GM19324 (cell line): ENCODE measurements at regions not wholly inside any gene's neighbourhood (a gene's known extent, or its start where the extent isn't known, plus 50 kb on each side); places are given as distances from the start of the nearest gene placed in this dataset.
"Not testable (repeated sequence)": the region's sequence is repeated elsewhere in the genome, so short reads cannot be mapped to it uniquely, and the experiment has no call there.

Experiments
- ATAC-seq: cut with Tn5 transposase; IDR thresholded peaks from one replicate; pipeline ENCODE4 v1.9.1; 2021; ENCODE audit warnings: mild to moderate bottlenecking, moderate library complexity; ENCODE audit not compliant: unreplicated experiment, low FRiP score

DNA sequence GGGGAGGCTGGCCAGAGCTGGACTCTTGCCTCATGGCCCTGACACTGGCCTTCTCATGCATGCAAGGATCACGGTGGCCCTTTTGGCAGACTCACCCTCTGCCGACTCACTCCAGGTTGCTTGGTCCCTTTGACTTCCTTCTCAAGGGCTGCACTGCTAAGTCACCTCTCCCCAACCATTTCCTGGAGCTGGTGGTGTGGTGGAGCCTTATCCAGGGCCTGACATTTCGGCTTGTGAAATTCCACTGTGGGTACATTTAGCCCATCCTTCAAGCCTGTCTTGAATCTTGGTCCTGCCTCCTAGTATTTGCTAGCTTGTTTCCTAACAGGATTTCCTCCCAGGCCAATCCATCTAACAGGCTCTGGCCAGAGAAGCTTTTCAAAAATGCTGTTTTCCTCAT lies 52.6 kb upstream of the JUN start:
- ATAC-seq = no peak

DNA sequence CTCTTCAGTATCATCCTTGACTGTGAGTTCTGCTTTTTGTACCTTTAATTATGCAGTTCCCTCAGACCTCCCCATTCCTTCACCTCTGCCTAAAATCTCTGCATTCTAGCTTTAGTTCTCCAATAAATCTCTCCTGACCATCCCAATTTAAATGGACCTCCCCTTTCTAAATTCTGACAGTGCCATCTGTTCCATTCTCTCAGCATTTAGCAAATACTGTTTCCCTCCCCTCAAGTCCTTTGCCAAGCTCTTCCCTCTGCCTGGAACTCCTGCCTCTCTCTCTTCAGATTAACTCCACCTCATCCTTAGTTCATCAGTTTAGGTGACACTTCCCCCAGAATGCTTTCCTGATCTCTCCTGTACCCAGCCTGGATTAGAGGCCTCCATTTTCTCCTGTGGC lies 54.0 kb upstream of the JUN start:
- no peak for ATAC-seq

DNA sequence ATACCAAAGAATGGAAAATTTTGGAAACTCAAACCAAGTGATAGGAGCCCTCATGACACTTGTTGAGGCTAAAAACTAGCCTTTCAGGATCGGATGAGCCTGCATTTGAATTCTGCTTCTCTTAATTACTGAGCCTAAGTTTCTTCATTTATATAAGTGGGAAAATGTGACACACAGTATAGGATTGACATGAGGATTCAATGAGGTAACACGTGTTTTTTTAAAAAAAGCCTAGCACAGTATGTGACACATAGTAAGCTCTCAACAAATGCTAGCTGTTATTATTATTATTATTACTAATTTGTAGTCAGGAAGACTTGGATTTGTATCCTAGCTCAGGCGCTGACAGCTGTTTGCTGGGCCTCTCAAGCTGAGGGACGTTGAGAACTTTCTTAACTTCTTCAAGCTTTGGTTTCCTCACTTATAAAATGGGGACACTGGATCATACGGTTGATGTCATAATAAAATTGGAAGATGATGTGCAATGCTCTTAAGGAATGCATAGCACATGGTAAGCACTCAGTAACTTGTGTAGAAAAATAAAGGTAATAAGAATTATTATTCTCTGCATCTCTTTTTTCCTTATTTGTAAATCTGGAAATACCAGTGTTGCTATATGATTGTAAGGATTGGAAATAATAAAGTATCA lies 55.4 kb upstream of the JUN start:
- ATAC-seq = no peak

DNA sequence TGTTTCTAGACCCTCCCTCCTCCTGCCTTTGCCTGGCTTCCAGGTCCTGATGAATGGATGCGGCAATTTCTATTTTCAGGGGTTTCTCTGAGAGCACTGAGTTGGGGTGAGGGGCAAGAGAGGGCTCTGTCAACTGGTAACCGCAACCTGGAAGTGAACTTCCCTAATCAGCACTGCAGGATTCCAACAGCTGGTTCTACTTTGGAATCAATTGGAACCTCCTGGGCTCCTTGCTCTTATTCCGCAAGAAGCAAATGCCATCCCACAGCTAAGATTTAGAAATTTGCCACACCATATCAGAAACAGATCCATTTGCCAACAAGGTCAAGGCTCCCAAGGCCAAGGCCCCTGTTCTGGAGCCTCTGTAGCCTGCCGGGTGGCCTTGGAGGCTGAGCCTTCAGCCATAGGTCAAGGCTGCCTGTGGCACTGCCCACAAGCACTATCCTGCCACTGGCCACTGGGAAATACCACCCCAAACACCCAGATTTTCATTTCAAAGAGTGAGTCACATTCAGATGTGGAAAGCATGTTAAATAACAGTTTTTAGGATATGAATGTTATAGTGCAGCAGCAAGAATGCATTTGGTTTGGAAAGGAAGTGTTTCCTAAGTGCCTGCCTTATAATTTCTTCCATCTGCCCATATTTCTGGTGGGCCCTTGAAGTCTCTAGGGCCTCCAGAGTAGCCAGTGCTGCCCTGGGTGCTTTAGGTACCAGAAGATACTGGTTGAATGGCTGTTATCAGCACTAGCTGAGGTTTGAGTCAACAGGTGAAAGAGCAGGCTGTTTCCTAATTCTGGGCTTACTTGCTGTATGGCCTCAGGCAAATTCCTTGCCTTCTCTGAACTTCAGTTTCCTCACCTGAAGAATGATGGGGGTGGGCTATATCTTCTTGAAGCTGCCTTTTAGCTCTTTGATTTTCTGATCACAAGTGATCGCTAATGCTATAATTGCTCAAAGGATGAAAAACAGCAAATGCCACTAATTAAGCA lies 56.3 kb upstream of the JUN start:
- no peak for ATAC-seq

DNA sequence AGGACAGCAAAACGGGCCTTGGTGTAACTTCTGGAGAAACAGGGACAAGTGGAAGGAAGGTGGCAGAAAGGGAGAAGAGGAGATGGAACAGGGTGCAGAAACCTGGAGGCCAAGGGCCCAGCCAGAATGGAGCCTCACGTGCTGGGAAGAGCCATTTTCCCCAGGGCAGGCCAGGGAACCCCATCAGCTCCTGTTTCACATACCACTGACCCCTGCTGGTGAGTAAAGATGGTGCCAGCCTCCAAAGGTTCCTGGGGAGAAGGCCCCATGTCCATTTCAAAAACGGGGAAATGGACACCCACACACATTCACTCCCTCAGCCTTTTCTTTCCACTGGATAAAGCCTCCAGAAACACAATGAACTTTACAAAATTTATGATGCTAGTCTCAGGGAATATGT lies 57.6 kb upstream of the JUN start:
- ATAC-seq = no peak

DNA sequence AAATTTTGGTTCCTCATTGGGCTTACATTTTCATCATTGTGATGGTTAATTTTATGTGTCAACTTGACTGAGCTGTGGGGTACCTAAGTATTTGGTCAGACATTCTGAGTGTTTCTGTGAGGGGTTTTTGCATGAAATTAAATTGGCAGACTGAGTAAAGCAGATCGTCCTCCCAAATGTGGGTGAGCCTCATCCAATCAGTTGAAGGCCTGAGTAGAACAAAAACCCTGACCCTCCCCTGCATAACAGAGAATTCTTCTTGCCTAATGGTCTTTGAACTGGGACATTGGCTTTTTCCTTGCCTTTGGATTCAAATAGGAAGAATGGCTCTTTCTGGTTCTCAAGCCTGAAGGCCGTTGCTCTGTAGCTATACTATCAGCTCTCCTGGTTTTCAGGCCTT lies 59.1 kb upstream of the JUN start:
- ATAC-seq = no peak

DNA sequence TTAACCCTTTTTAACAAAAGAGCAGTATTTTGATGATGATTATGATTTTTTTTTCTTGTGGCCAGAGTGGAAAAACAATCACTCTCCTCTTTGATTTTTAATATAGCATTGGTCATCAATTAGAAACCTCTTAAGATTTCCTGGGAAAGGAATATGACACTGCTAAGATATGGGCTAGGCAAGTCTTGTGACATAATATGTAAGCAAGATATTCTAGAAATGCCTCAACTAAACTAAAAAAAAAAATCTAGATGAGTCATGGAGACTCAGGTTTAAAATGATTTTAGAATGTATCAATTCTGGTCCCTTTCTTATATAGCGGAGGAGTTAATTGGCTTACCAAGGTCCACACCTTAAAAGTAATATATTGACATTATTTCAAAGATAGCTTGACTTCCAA lies 60.3 kb upstream of the JUN start:
- ATAC-seq = no peak

DNA sequence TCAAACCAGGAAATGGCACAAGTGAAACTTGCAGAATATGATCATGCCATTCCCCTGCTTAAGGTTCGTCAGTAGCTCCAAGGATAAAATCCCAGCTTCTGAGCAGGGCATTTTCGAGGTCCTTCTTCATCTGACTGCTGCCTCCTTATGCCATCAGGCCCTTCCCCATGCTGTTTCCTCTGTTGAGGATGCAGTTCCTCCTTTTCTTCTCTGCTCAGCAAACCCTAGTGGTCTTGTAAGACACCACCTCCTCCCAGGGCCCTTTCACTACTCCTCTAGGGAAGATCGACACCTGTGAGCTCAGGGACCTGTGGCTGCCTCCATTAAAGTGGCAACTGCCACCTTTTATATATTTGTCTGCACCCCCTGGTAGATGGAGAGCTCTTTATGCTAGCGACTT lies 62.1 kb upstream of the JUN start:
- no peak for ATAC-seq

DNA sequence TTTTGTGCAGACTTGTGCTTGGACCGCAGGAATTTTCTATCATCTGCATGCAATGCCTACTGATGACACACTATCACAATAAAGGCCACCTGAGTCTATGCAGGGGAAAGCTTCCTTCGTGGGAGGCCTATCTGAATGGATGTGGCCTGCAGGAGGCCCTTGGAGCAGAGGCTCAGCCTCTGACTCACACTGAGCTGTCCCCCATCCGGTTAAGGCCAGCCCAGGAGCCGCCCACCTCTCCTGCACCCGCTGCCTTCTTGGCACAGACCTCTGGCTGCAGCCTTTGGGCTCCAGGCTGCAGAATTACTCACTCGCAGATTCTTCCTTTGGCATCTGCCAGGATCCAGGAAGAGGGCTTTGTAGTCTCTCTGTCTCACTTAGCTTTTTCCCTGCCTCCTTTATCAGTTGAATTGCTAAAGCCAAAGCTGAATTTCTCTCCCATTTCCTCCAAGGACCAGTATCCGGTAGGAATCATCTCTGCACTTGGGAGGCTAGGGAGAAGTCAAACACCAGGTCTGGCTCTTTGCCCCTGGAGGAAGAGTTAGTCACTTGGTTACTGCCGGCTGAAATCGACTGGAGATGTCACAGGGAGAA lies 65.1 kb upstream of the JUN start:
- ATAC-seq = no peak

DNA sequence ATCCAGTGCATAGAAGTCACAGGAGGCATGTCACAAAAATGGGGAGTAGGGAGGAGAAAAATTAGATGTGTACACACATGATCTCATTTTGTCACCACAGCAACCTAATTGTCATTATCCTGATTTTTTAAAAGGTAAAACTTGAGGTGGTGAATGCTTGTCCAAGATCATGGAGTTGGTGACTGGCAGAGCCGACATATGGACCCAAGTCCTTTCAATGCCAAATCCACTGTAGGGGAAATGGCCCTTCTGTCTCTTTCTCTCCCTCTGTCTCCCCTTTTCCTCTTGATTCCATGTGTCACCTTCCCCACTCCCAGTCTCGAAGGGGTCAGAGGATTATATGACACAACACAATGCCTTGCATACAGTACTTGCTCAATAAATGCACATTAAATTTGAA lies 65.7 kb upstream of the JUN start:
- no peak for ATAC-seq

DNA sequence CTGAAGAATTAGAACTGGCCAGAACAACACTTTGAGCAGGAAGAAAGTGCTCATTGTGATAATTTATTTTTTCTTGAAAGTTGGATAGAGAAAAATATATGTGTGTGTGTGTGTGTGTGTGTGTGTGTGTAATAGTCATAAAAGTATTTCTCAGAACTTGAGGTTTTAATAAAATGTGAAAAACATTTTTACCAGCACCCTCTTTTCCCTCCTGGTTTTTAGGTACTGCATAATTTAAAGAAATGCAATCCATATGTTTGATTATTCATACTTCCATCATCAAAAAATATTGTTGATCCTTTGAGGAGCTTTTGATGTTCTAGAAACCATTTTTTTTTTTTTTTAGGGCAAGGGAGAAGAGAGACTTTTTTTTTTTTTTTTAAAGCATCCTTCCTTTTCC lies 66.8 kb upstream of the JUN start:
- ATAC-seq = no peak

DNA sequence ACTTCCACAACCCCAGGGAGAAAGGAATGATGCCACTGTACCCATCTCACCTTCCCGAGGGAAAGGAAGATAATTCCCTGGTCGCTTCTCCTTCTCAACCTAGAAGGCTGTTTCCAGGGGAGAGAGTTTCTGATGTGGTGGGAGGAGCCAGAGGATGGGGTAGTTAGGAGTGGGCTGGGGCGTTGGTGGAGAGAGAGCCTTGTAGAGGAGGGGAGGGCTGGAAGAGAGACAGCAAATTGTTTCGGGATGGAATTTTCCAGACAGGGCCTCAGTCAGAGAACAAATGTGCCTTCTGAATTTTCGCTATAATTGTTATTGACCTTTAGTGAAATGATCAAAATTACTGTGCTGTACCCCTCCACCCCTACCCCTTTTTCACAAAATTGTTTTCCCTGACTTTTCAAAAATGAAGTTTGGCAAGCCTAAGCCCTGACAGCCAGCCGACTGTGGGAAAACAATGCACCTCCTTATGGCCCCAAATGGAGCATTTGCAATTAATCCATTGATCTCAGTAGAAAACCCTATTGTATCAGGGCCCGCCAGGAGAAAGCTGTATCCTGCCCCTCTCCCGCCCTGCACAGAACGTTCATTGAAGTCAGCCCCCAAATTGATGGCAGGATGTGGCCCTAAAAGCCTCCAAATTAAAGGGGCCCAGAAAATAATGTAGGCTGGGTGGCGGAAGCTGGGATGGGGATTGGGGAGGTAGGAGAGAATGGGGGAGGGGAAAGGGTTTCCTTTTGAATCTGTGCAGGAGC lies 69.1 kb upstream of the JUN start:
- no peak for ATAC-seq

DNA sequence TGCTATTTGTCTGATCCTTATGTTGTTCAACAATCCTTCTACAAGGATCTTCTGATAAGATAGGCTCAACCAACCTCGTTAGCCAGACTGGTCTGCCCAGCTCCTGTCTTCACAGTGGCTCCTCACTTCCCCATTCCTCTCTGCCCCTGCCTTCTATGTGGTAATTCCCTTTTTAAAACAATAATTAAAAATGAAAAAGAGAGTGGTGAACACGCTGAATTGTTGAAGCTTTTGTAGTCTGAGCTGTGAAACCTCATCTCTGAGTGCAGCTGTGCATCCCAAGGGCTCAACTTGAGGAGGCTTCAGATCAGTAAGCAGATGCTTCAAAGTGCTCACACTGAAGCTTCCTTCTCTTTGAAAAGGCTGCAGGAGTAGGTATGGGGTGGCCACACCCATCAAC lies 70.7 kb upstream of the JUN start:
- ATAC-seq = no peak

DNA sequence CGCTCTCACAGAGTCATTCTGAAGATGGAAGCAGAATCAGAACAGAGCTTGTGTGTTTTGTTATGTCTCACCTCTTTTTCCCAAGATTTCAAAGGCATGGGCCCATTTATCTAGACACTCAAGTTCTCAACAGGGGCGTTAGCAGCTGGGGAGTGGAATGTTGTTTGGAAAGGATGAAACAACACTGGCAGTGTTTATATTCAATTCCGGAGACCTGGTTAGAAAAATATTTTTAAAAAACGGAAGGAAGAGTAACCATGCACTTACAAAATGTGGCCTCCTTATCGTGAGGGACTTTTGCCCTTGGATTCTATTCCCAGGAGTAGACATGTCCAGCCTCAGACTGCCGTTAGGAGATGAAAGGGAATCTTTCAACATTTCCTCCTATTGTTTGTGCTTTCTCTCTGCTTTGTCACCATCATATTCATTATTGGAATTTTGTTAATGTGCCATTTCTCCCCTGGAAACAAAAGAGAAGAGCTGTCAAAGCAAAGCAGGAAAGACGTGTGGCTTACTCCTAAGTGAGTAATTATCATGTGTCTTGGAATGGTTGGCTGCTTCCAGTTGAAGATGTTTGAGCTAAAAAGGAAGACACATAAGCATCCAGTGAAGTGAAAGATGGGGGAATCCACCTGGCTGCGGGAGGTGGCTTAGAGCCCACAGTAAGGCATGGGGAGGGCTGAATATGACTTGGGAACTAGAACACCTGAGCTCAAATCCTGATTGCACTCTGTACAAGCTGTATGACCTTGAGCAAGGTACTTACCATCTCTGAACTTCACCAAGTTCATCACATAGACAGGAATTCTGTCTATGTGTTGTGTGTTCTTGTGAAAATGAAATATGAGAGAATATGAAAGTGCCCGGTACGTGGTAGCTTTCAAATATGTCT lies 71.7 kb upstream of the JUN start:
- ATAC-seq = no peak

DNA sequence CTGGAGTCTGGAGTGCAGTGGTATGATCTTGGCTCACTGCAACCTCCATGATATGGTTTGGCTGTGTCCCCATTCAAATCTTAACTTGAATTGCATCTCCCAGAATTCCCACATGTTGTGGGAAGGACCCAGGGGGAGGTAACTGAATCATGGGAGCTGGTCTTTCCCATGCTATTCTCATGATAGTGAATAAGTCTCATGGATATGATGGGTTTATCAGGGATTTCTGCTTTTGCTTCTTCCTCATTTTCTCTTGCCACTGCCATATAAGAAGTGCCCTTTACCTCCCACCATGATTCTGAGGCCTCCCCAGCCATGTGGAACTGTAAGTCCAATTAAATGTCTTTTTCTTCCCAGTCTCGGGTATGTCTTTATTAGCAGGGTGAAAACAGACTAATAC lies 72.4 kb upstream of the JUN start:
- ATAC-seq = not testable (repeated sequence)

DNA sequence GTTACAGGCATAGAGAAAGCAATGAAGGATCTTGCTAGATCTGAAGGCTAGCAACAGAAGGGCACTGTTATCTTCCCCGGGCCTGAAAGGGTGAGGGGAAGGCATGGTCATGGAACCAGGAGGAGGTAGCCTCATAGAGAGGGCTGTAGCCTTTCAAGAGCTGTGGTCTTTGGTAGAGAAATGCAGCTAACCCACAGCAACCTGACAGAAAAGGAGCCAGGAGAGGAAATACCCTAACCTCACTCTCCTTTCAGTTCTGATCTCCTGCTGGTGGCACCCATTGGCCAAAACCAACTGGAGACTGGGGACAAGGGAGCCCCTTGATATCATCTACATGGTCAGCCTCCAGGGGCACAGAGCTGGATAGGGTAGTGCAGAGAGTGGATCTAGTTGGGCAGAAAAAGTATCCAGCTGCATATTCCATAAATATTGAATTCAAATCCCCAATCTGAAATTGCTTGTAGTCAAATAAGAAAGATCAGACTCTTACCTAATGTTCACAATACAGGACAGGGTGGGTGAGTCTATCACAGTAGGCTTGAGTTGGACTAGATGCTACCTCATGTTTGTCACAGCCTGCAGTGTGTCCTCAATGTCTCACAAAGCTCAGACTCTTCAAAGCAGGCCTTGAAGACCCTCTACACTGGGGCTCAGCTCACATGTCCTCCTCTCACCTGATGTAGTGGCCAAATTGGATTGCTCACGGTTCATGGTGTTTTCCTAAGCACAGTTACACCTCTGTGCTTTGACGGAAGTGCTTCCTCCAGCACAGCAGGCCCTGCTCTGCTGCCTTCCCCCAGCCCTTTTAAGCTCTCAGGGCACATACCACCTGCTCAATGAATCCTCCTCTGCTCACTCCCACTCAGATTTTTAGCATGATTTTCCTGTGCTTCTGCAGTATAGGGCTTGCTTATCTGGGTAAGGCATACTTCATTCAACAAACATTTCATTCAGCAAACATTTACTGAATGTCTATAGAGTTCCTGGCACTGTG lies 74.1 kb upstream of the JUN start:
- peak; percentile 69 for ATAC-seq

DNA sequence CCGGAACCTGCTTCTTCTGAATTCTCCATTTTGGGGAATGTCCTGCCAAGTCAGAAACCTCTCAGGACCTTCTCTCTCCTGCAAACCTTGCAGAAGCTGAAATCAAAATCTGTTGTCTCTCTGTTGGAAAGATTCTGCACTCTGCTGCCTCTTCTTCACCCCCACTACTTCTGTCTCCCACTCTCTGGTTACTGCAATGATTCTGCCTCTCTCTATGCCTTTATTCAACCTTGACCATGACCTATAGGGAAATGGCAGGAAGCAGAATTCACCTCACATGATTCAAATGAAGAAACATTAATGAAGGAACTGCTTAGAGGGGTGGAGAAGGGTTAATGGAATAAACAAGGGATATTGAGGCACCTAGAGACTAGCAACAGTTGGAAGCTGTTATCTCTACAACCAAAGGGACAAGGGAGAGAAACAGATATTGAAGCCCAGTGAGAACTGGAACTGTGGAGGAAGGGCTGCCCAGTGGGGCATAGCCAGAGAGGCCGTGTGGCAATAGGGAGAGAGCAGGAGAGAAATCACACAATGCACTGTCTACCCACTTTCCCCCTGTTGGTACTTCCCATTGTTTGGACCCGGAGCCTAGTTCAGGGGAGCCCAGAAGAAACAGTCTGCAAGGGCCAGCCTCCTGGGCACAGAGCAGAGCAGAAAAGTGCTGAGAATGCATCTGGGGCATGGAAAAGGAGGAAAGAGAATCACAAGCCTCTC lies 76.1 kb upstream of the JUN start:
- no peak for ATAC-seq

DNA sequence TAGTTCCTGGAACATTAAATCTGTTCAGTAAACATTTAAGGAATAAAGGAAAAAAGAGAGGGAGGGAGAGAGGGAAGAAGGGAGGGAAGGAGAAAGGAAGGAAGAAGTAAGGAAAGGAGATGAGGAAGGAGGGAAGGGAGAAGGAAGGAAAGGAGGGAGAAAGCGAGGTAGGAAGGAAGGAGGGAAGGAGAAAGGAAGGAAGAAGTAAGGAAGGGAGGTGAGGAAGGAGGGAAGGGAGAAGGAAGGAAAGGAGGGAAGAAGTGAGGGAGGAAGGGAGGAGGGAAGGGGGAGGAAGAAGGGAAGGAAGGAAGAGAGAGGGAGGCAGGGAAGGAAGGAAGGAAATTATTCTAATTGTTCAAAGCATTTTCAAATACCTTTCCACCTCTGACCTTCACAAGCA lies 77.2 kb upstream of the JUN start:
- ATAC-seq = no peak
